ENCODE measurements at regions not wholly inside any gene's neighbourhood (a gene's known extent, or its start where the extent isn't known, plus 50 kb on each side); places are given as distances from the start of the nearest gene placed in this dataset.
"Not testable (repeated sequence)": the region's sequence is repeated elsewhere in the genome, so short reads cannot be mapped to it uniquely, and the experiment has no call there.

GRCh38 chr5:66234241-66234640, 90.1 kb downstream of the SREK1 start:
- no peak for DNase-seq

GRCh38 chr5:66238435-66238834, 94.3 kb downstream of the SREK1 start:
- no peak for DNase-seq

- no peak for DNase-seq
Measured at GRCh38 chr5:66239034-66239433, 94.9 kb downstream of the SREK1 start.

GRCh38 chr5:66241136-66241825, 97.2 kb downstream of the SREK1 start:
- no peak for DNase-seq

- no peak for DNase-seq
Measured at GRCh38 chr5:66242050-66242715, 98.1 kb downstream of the SREK1 start.

- DNase-seq, result no peak
Measured at GRCh38 chr5:66246608-66247007, 102.5 kb downstream of the SREK1 start.

GRCh38 chr5:66247176-66247960, 103.3 kb downstream of the SREK1 start:
- no peak for DNase-seq

- no peak for DNase-seq
Measured at GRCh38 chr5:66248874-66249273, 104.8 kb downstream of the SREK1 start.

GRCh38 chr5:66249920-66250319, 105.8 kb downstream of the SREK1 start:
- DNase-seq, result no peak

- no peak for DNase-seq
Measured at GRCh38 chr5:66252849-66253248, 108.7 kb downstream of the SREK1 start.

- DNase-seq, result no peak
Measured at GRCh38 chr5:66255714-66256113, 111.6 kb downstream of the SREK1 start.

GRCh38 chr5:66273121-66273520, 129.0 kb downstream of the SREK1 start:
- DNase-seq, result no peak

GRCh38 chr5:66276986-66277385, 132.9 kb downstream of the SREK1 start:
- no peak for DNase-seq

- DNase-seq, result no peak
Measured at GRCh38 chr5:66277981-66278380, 133.9 kb downstream of the SREK1 start.

- DNase-seq, result no peak
Measured at GRCh38 chr5:66281294-66281693, 137.2 kb downstream of the SREK1 start.

- no peak for DNase-seq
Measured at GRCh38 chr5:66284588-66285342, 140.7 kb downstream of the SREK1 start.

- no peak for DNase-seq
Measured at GRCh38 chr5:66285343-66285922, 141.3 kb downstream of the SREK1 start.

- DNase-seq, result no peak
Measured at GRCh38 chr5:66291771-66292170, 147.7 kb downstream of the SREK1 start.

GRCh38 chr5:66293851-66294250, 149.8 kb downstream of the SREK1 start:
- not testable (repeated sequence) for DNase-seq

- DNase-seq, result no peak
Measured at GRCh38 chr5:66299463-66299862, 155.4 kb downstream of the SREK1 start.

GRCh38 chr5:66302344-66302743, 158.2 kb downstream of the SREK1 start:
- no peak for DNase-seq

- peak; percentile 8 for DNase-seq
Measured at GRCh38 chr5:66306105-66306843, 162.2 kb downstream of the SREK1 start.
